ENCODE measurements at regions not wholly inside any gene's neighbourhood (a gene's known extent, or its start where the extent isn't known, plus 50 kb on each side); places are given as distances from the start of the nearest gene placed in this dataset.

GRCh38 chr3:117691526-117691925 is 981.9 kb downstream of the TUSC7 start:
- TF ChIP-seq CTCF (conservative IDR thresholded peaks at IDR 0.05) (no peak), EZH2 (IDR thresholded peaks at IDR 0.05; ENCODE audit: low read depth) (no peak)

Measured in PC-9 (cell line).